Liver (tissue), 8 donors: ENCODE measurements at regions not wholly inside any gene's neighbourhood (a gene's known extent, or its start where the extent isn't known, plus 50 kb on each side); places are given as distances from the start of the nearest gene placed in this dataset.

Experiments
- DNase-seq: peaks from one replicate; pipeline ENCODE4 v3.0.0-alpha.2; 2017; ENCODE audit warnings: low spot score
- H3K27ac ChIP-seq, 2 donors: one replicate each; pipeline ENCODE4 v1.7.0; 2013; ENCODE audit warnings: inconsistent platforms in 2 of 2, low read length in 2 of 2, control low read depth in 1 of 2, low read depth in 1 of 2, mild to moderate bottlenecking in 1 of 2
- H3K27me3 ChIP-seq, 4 donors: one replicate each; pipeline versions ENCODE4 v1.6.1 to v1.7.0; 2013; ENCODE audit warnings: low read length in 3 of 4, inconsistent platforms in 1 of 4, mild to moderate bottlenecking in 1 of 4, moderate library complexity in 1 of 4; ENCODE audit not compliant: control insufficient read depth in 4 of 4, insufficient read depth in 4 of 4
- H3K36me3 ChIP-seq, 4 donors: one replicate each; pipeline versions ENCODE4 v1.6.1 to v1.7.0; 2013; ENCODE audit warnings: low read length in 3 of 4, mild to moderate bottlenecking in 3 of 4, low read depth in 1 of 4, moderate library complexity in 1 of 4; ENCODE audit not compliant: control insufficient read depth in 4 of 4, insufficient read depth in 3 of 4
- H3K4me1 ChIP-seq, 4 donors: one replicate each; pipeline versions ENCODE4 v1.6.1 to v1.7.0; 2013; ENCODE audit warnings: low read length in 3 of 4, mild to moderate bottlenecking in 3 of 4, moderate library complexity in 1 of 4; ENCODE audit not compliant: control insufficient read depth in 4 of 4, insufficient read depth in 4 of 4
- H3K4me3 ChIP-seq, 3 donors: one replicate each; pipeline versions ENCODE4 v1.6.1 to v1.7.0; 2013; ENCODE audit warnings: low read length in 3 of 3, control low read depth in 1 of 3, low read depth in 1 of 3, mild to moderate bottlenecking in 1 of 3
- H3K9ac ChIP-seq, 2 donors: one replicate each; pipeline ENCODE4 v1.7.0; 2013; ENCODE audit warnings: low read length in 2 of 2, mild to moderate bottlenecking in 2 of 2, moderate library complexity in 2 of 2, control low read depth in 1 of 2, low read depth in 1 of 2
- H3K9me3 ChIP-seq, 4 donors: one replicate each; pipeline versions ENCODE4 v1.6.1 to v1.7.0; 2013; ENCODE audit warnings: low read length in 3 of 4; ENCODE audit not compliant: control insufficient read depth in 4 of 4
- ATF3 ChIP-seq: IDR thresholded peaks from 2 replicates; pipeline ENCODE4 v1.6.1; 2016; ENCODE audit warnings: antibody characterized with exemption
- CTCF ChIP-seq: fragments of 150-350 bp; IDR thresholded peaks from 2 replicates; pipeline ENCODE4 v1.5.1; 2017; ENCODE audit warnings: improper control_type of control experiment, low read depth, low read length; ENCODE audit not compliant: missing input control
- EGR1 ChIP-seq, 2 donors: IDR thresholded peaks; 2 replicates each; pipeline ENCODE4 v1.6.1; 2016 to 2018; ENCODE audit warnings: antibody characterized with exemption in 2 of 2, low read depth in 2 of 2
- FOXA1 ChIP-seq: IDR thresholded peaks from 2 replicates; pipeline ENCODE4 v1.6.1; 2016; ENCODE audit warnings: antibody characterized with exemption
- FOXA2 ChIP-seq: IDR thresholded peaks from 2 replicates; pipeline ENCODE4 v1.6.1; 2016; ENCODE audit warnings: antibody characterized with exemption
- GABPA ChIP-seq, 2 donors: IDR thresholded peaks in 1 of 2; conservative IDR thresholded peaks in 1 of 2; 2 replicates each; pipeline ENCODE4 v1.6.1; 2016; ENCODE audit warnings: antibody characterized with exemption in 2 of 2, mild to moderate bottlenecking in 1 of 2, moderate library complexity in 1 of 2
- NR2F2 ChIP-seq: IDR thresholded peaks from 2 replicates; pipeline ENCODE4 v1.6.1; 2016; ENCODE audit warnings: antibody characterized with exemption
- RAD21 ChIP-seq, 2 donors: IDR thresholded peaks; 2 replicates each; pipeline ENCODE4 v1.6.1; 2016; ENCODE audit warnings: antibody characterized with exemption in 2 of 2, mild to moderate bottlenecking in 2 of 2
- REST ChIP-seq: IDR thresholded peaks from 2 replicates; pipeline ENCODE4 v1.6.1; 2016; ENCODE audit warnings: antibody characterized with exemption, mild to moderate bottlenecking
- RXRA ChIP-seq, 2 donors: IDR thresholded peaks; 2 replicates each; pipeline ENCODE4 v1.6.1; 2017 to 2018; ENCODE audit warnings: antibody characterized with exemption in 2 of 2, mild to moderate bottlenecking in 1 of 2
- SP1 ChIP-seq: IDR thresholded peaks from 2 replicates; pipeline ENCODE4 v1.6.1; 2018; ENCODE audit warnings: antibody characterized with exemption, mild to moderate bottlenecking
- YY1 ChIP-seq: IDR thresholded peaks from 2 replicates; pipeline ENCODE4 v1.6.1; 2016; ENCODE audit warnings: antibody characterized with exemption, mild to moderate bottlenecking
- ZBTB33 ChIP-seq: IDR thresholded peaks from 2 replicates; pipeline ENCODE4 v1.6.1; 2016; ENCODE audit warnings: antibody characterized with exemption
- WGBS: extraction: QIAGEN DNeasy Blood & Tissue Kit; methylation state at CpG from one replicate; pipeline ENCODE4 v1.1.7; 2013; 5-methylcytosine and 5-hydroxymethylcytosine counted together
- donor health status: healthy.
- donor health status: healthy.
- donor health status: healthy.
- donor health status: healthy.
- donor health status: healthy.

GRCh38 chr2:186949726-186950256, 100.8 kb upstream of the ZSWIM2 start (continued):
- TF ChIP-seq ZBTB33, result no peak

GRCh38 chr2:186947516-186947915, 98.5 kb upstream of the ZSWIM2 start:
- Histone ChIP-seq H3K36me3 (no peaks in the 10 kb centered on the region), H3K9me3 (no peaks in the 10 kb centered on the region), H3K27me3 (no peaks in the 10 kb centered on the region), H3K4me1 (peaks cover 0 to 6% (median 2%) of the 10 kb centered on the region in 4 donors), H3K4me3 (no peak overlapping the region), H3K27ac (no peak overlapping the region), H3K9ac (no peak overlapping the region)
- 88% methylated on average over 2 of the region's 2 CpGs for WGBS
- TF ChIP-seq NR2F2 (no peak), SP1 (no peak), EGR1 (IDR thresholded peaks at IDR 0.05; ENCODE audit: low read depth in 2 of 2) (no peak), REST (no peak), YY1 (no peak), ATF3 (no peak), ZBTB33 (no peak), CTCF (no peak), RXRA (IDR thresholded peaks at IDR 0.05) (no peak), FOXA2 (no peak), FOXA1 (no peak), RAD21 (IDR thresholded peaks at IDR 0.05) (no peak), GABPA (IDR thresholded peaks at IDR 0.05 in 1 of 2, conservative IDR thresholded peaks at IDR 0.05 in 1 of 2) (no peak)
- DNase-seq, result no peak
